NCI-H524 (cell line): ENCODE measurements at regions not wholly inside any gene's neighbourhood (a gene's known extent, or its start where the extent isn't known, plus 50 kb on each side); places are given as distances from the start of the nearest gene placed in this dataset.
A peak's percentile ranks its signal among the peaks of the same experiment; 100 is the strongest.
"Not testable (repeated sequence)": the region's sequence is repeated elsewhere in the genome, so short reads cannot be mapped to it uniquely, and the experiment has no call there.

Source experiments
- DNase-seq, 2 experiments: peaks; one replicate each; lab custom pipeline; 2025; lab: John Stamatoyannopoulos, UW

DNA sequence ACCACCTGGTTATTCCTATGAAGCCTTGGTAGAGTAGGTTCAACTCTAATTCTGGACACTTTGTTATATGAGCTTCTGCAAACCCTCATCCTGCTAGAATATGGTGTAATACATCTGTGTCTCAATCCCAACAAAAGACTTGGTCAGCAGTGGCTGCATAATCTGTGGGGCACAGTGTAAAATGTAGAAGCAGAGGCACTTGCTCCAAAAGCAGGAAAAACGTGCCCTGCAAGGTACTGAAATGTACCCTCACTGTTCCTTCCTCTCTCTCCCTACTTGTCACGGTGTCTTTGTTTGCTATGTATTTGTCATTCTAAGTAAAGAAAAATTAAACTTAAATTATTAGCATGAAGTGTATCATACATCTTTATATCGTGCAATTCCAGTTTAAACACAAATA is 267.9 kb downstream of the BCL11B start:
- DNase-seq: no peak

DNA sequence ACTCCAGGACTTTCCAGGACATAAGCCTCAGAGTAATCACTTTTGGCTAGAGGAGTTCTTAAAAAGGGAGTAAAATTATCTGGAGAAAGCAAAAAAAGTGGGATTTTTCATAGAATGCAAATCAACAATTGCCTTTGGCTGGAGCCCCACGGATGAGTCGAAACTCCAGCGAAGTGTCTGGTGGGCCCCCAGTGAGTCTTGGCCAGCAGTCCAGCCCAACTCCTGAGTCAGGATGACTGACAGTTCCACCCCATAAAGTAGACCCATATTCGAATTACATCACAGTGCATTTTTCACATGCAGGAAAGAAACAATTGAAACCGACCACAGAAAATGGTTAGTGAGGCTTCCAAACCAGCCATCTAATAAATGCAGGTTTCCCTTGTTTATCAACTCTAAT is 265.7 kb downstream of the BCL11B start:
- no peak for DNase-seq

DNA sequence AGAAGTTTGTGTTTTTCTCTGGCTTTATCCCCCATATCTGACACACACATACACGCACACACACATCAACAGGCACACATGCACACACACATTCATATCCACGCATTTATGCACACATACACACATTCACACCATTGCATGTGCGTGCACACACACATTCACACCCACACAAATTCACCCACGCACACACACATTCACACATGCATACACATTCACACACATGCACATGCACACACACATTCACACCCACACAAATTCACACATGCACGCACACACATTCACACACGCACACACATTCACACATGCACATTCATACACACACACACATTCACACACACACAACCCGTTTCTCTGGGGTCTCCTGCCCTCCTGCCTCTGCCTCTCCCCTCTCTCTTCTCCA is 264.2 kb downstream of the BCL11B start:
- no peak for DNase-seq

DNA sequence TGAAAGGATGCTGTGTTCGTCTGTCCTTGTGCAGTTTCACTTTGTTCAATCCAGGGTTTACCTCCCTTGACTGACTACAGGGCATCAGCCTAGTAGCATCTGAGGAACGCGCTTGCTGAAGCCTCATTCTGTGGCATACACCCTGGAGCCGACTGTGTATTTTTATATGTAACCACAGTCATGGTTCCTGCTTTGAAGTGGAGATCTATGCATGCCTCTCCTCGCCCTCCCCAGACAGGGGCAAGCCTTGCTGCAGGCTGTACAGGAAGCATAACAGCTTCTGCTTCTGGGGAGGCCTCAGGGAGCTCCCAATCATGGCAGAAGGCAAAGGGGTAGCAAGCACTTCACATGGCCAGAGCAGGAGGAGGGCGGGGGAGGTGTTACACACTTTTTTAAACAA is 262.1 kb downstream of the BCL11B start:
- no peak for DNase-seq

DNA sequence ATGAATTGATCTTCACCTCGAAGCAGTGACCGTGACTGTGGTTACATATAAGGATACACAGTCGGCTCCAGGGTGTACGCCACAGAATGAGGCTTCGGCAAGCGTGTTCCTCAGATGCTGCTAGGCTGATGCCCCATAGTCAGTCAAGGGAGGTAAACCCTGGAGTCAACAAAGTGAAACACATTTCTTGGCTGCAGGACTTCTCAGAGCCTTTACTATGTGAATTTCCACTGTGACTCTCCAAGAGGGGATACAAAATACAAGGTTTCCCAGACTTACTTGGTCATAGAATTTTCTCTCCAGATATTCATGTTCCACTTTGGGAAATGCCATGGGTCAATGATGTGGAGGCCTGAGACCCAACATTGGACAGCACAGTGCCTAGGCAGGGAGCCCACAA is 260.6 kb downstream of the BCL11B start:
- no peak for DNase-seq

DNA sequence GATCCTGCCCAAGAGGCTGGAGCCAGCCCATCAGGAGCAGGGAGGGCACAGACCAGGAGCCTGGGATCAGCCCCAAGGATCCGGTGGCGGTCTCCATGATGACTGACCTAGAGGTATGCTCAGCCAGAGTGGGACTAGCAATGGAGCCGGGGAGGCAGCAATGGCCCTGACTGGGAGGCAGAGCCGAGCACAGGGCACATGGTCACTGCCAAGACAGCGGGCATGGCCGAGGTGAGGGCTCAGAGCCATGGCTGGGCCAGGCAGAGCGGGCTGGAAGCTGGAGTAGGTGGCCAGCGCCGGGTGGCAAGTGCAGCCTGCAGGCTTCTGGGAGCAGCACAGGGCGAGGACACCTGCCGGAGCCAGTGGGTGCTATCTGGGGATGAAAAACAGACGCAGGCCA is 259.3 kb downstream of the BCL11B start:
- no peak for DNase-seq

DNA sequence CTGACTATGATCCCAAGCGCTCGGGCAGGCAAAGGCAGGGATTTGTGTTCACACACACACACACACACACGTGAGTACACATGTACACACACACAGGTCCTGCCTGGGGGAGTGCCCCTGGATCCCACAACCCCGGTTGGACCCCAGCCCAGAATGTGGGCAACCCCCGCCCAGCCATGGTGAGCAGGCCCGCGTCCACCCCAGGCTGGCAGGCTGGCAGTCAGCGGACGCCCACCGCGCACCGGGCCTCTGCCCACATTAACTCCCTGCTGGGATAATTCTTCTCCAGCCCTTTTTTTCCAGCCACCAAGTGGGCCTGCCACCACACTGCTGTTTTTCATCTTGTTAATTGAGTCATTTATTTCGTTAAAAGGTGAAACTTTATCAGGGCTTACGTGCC is 256.2 kb downstream of the BCL11B start:
- no peak for DNase-seq

DNA sequence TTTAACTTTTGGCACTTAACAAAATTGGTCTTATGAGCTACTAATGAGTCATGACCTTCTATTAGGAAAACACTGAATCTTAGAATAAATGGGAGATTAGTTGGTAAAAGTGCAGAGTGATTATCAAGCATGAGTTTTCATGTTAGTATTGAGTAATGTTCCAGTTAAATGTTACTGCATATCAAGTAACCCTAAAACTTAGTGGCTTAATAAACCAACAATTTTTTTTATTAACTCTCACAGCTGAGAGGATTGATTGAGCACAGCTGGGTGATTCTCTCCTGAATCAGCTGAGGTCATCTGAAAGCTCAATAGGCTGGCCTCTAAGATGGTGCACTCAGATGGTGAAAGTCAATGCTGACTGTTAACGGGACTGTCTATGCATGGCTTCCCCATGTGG is 248.6 kb downstream of the BCL11B start:
- no peak for DNase-seq

DNA sequence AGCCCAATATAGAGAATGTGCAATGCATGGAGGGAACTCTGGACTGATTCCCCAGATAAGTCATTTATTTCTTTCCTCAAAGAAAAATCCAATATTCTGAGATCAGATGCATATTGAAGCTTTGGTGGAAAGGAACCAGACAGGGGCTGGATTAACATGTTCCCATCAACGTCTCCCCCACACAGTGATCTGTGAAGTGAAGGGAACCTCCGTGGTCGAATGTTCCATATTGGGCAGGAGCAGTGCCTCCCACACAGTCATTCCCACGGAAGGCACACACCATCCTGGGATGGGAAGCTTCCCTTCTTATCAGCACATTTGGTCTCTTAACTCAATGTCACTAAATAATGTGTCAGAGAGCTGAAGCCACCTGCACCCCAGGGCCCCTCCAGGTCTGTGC is 247.1 kb downstream of the BCL11B start:
- DNase-seq: no peak

DNA sequence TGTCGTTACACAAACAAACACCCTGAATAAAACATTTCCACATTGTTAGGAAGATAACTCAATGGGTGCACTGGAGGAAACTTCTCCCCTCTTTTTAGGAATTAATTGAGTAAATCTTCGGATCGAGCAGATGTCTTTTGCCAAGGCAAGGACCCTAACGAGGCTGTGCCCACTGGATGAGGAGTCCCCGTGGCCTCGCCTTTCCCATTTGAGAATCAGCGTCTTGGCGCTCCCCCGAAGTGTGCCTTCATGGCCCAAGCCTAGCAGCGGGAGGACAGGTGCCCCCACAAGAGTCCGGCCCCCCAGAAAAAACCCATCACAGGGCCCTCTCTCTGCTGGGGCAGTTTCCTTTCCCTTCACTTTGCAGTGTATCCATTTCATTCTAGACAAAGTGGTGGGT is 246.6 kb downstream of the BCL11B start:
- no peak for DNase-seq

DNA sequence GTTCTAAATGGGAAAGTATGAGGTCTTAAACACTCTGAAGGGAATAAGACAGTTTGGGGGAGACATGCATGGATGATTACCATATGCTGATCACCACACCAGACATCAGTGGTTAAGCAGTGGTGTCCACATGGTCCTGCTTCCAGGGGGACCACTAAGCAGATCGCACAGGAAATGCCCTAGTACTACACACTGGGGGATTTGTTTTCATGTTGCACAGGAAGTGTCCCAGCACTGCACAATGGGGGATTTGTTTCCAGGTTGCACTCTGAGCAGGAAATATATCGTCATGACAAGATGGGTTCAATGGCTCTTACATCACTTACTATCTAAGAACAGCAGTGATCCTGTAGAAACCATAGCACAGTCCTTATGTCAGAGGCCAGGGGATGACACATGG is 245.5 kb downstream of the BCL11B start:
- DNase-seq: peak; percentile 68 to 85

DNA sequence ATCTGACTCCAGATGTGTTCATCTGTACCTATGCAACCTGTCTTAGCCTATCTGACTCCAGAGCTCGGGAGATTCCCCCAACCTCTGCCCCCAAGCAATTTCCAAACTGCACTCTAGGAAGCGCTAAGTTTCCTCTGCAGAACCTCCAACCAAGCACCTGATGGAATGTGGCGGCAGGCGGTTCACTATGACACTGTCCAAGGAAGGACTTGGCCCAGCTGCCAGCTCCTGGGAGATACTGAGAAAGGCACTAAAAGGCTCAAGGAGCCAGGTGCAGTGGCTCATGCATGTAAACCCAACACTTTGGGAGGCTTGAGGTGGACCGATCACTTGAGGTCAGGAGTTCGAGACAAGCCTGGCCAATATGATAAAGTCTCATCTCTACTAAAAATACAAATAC is 244.0 kb downstream of the BCL11B start:
- DNase-seq: no peak

DNA sequence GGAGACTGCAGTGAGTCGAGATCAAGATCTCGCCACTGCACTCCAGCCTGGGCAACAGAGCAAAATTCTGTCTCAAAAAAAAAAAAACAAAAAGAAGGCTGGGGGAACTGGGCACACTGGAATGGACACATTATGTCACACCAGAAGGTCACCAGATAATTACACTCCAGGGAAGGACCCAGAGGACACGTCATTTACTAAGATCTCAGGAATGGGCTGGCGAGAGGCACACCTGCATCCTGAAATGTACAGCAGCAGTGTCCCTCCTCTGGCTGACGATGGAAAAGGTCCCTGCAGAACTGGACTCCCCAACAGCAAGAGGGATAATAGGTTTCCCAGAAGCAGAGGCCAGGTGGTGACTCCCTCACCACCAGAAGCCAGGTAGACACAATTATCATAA is 243.5 kb downstream of the BCL11B start:
- no peak for DNase-seq

DNA sequence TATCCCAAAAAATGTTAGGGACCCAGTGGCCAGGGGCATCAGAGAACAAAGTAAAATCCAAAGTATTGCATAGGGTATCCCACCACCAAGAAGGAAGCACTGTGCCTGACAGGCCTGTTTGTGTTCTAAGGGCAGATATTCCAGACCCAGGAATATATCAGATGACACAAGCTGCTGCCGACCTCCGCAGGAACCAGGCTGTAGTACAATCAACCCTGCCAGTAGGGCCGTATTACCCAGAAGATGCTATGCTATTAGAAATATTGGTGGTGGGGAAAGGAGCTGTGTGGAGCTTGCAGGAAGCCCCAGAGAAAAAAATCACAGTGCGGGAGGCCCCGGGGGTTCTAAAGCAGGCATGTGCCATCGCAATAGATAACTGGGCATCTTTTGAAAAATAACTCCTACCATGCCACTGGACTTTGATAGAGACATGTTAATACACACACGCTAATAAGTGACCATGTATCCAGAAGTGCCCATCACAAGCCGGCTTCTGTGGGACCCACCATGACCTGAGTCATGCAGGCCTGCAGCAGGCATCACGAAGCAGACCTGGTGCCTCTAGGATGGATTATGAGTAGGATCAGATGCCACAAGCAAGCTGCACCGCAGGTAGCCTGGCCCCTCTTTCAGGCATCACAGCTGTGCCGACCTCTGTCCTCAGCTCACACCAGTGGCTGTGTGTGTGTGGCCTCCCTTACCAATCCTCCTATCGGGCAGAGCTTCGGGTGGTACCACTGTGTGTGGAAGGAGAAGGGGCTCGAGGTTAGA is 242.7 kb downstream of the BCL11B start:
- DNase-seq: peak in 1 of 2 experiments; percentile 27

DNA sequence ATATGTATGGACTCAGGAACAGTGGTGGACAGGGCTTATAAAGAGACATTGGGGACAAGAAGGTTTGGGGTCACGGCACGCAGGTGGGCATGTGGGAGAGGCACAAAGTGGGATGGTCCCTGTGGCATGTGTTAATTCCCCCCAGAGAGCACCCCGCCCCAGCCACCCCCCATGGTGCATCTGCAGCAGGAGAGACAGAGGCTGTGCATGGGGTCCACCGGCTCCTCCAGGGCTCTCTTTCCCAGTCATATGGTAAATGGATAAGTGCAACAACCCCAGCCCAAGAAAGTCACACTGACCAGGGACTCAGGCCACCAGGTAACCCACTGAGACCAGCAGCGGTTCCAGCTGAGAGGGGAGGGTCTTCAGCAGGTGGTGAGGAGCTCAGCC is 242.1 kb downstream of the BCL11B start:
- DNase-seq: no peak

DNA sequence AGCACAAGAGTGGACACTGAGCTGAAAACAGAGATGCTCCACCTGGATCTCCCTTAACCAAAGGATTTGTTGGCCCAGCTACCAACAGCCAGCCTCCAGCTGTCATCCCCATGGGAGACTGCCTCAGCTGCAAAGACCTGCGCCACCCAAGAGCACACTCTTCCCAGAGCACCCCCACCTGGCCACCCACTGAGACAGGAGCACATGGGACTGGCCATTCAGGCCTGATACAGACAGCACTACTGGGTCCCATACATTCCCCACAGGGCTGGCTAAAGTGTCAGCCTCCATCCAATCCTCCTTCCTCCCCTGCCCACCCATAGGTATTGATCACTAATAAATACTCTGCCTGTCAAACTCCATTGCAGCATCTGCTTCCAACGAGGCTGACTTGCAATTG is 241.5 kb downstream of the BCL11B start:
- DNase-seq: no peak

DNA sequence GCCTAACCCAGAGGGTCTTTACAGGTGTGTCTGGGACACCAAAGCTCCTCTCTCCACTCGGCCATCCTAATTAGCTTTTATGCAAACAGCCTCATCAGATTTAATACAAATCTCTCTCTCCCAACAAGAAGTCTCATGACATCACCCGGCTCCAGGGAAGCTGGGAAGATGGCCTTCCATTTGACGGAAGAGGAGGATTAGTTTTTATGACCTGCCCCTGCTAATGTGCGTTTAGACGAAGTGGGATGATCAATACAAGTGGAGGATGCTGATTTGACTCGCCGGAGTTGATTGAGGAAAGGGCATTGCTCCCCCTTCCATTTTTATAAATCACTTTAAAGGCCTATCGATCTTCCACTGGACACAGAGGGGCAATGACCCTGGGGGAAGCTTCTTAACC is 239.2 kb downstream of the BCL11B start:
- no peak for DNase-seq

DNA sequence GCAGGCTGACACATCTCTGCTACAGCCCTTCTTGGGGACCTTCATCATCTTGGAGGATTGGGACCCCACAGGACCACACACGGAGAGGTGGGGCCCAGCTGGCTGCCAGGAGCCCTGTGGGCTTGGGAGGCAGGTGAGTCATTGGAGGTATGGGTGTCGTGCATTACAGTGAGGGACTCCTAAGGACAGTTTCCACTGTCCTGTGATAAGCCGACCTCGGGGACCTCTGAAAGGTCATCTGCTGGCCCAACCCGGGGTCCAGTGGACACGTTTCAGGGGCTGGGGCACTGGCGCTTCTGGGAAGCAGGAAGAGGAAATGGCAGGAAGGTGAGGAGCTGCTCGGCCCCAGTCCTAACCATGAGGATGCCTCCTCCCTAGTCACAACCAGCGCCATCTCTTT is 238.0 kb downstream of the BCL11B start:
- no peak for DNase-seq

DNA sequence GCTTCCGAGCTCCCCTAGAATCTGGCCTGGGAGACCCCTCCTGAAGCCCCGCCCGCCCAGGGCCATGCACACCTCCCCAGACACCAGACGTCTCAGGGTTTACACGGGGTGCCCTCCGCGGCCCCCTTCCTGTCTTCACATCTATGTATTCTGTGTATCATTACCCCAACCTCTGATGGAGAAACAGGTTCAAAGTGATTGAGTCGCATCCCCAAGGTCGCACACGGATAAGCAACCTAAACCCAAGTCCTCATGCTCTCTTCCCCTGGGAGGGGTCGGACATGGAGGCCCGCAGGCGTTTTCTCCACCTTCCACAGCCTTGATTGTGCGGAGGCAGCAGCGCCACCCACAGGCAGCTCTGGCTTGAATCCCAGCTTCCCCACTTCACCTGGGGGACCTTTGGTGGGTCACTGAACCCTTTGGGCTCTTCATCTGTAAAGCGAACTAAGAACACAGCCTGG is 237.3 kb downstream of the BCL11B start:
- DNase-seq: no peak

DNA sequence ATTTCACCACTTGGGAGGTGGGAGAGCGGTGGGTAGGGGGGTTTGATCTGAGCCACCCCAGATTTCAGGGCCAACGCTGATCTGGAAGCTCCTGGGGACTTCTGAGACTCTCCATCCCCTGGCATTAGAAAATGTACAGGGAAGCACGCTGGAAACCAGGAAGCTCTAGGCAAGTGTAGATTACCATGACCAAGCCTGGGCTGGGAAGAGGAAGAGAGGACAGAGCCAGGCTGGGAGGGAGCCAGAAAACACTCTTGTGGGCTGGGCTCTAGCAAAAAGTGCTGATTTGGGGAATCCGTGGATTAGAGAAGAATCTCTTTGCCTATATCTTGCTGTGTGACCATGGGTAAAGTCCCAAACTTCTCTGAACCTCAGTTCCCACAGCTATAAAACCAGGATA is 236.7 kb downstream of the BCL11B start:
- no peak for DNase-seq

DNA sequence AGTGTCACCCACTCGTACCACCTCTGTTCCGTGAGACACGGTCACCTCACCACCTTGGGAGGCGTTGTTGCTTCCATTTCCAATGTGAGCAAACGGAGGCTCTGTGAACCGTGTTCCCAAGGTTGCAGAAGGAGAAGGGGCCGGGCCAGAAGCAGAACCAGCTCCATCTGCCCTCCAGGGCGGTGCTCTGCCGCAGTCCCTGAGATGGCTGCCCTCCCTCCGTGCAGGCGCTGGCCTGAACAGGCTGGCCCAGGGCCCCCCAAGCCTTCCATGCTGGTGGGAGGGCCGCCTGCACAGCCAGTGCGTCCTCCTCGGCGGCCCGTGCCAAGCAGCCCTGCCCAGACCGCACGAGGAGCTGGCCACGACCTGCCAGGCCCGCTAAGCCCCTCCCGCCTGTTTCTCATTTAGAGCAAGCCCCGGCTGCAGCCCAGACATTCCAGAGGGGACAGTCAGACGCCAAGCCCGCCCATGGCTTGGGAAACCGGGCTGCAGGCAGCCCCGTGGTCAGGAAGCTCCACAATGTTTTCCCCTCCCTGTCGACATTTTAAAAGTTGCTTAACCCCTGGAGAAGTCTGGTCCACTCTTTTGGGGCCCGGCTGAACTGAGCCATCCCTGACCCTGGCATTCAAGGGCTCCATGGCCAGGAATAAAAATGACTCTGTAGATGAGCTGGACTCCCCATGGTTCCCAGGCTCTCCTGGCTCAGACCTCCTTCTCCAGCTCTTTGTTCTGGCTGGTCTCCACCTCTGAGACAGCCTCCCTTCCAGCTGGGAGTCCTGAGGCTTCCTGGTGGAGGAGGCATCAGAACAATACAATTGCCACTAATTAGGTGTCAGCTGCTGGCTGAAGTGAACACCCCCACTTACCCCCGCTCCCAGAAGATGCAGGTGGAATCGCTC is 236.0 kb downstream of the BCL11B start:
- no peak for DNase-seq

DNA sequence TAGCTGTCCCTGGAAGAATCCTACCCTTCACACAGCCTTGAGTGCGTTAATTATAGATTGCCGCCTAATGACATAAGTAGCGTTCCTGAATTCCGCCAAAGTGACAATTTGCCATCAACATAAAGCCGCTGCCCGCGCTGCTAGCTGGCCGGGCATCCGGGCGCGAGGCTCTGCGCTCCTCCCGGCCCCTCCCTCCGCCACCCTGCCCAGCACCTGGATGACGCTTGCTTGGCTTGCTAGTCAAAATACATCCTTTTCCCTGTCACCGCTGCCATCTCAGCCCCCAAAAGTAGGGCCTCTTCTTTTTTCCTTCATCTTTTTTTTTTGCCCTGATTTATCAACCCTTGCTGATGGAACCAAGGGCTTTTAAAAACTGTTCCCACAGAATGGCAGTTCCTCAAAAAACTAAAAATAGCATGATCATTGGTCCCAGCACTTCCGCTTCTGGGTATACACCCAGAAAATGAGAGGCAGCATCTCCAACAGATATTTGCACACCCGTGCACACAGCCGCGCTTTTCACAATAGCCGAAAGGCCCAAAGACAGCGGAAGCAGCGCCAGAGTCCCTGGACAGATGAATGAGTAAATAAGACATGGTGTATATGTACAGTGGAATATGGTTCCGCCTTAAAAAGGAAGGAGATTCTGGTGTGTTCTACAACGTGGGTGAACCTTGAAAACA is 235.2 kb downstream of the BCL11B start:
- DNase-seq: no peak

DNA sequence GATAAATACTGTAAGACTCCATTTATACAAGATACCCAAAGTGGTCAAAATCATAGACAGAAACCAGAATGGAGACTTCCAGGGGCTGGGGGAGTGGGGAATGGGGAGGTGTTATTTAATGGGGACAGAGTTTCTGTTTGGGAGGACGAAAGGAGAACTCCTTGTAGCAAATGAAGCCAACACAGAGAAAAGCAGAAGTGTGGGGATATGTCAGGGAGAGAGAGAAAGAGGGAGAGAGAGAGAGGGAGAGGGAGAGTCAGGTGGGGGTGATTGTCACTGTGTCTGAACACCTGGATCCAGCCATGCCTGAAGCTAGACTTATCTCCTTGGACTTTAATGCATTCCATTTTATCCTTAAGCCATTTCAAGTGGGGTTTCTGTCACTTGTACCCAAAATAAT is 234.7 kb downstream of the BCL11B start:
- not testable (repeated sequence) for DNase-seq
